Limb (tissue), 2 donors: ENCODE measurements at regions not wholly inside any gene's neighbourhood (a gene's known extent, or its start where the extent isn't known, plus 50 kb on each side); places are given as distances from the start of the nearest gene placed in this dataset.

Source experiments
- DNase-seq, 2 donors: peaks; one replicate each; pipeline ENCODE4 v3.0.0-alpha.2; 2016; ENCODE audit errors: extremely low spot score in 2 of 2

DNA sequence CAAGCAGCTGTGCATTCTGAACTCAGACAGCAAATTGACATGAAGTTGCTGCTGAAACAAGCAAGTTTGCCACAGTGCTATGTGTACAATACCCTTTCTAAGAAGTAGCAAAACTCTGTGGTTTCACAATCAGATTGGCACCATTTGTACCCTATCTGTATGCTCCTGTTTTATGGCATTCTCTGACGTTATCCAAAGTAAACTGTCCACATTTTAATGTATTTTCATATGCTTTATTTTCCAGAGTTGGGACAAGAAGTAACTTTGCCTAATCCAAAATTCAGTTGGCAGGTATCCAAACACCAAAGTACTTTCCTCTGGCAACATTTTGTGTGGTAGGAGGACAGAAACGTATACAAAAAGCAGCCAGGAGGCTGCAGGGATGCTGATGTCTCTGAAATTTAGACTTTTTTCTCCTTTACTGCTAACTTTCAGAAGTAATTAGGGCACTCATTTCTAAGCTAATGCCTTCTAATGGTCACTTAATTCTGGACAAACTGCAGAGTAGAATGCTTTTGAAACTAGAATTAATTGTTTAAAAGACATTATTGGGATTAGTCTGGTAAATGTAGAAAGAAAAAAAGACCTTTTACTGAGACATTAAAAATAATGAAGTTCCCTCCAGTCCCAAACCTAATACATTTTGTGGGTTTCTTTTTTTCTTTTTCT is 414.7 kb upstream of the NRP1 start:
- DNase-seq: peak in 1 of 2 donors; percentile 32

DNA sequence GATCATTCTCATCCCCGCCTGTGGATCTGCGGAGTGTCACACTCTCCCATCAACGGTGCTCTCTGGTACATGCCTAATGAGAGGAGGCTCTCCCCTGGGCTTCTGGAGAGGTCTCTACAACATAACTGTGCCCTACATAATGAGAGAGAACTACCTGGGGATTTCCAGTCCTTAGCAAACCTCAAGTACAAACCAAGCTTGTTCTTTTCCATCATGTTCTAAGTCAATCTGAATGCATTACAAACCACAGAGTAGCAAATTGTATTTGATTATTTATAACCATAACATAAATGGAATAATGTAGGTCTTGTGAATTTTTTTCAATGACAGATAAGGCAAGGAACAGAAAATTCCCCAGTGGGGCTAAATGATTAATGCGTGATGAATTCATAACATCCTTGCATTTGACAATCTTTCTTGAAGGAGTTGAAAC is 412.4 kb upstream of the NRP1 start:
- no peak for DNase-seq

DNA sequence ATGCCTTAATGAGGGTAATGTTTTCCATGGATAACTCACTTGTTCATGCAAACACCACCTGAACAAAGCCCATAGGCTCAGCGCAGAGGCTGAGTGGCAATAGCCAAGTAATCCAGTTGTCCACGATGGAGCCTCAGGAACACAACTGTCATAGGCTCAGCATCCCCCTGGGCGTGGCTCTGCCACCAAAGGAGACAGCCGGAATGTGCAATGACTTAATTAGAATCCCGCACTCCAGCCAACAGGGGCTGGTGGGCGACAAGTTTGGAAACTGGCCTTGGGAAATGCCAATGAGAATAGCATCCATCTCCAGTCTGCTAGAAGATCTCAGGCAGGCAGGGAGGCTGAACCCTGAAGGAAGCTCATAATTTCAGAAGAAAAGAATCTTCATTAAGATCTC is 411.7 kb upstream of the NRP1 start:
- DNase-seq: no peak

DNA sequence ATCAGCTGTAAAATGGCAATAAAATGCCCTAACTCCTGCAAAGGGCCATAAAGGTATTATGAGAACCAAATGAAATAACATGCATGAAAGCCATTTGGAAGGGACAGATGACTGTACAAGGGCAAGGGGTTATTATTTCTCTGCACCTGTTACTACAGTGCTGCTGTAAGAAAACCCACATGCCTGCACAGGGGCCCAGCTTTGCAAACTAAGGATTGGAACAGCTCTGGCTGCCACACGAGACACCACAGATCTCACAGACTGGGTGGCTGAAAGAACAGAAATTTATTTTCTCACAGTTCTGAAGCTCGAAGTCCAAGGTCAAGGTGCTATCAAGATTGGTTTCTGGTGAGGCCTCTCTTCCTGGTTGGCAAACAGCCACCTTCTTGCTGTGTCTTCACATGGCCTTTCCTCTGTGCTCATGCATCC is 409.0 kb upstream of the NRP1 start:
- DNase-seq: no peak

DNA sequence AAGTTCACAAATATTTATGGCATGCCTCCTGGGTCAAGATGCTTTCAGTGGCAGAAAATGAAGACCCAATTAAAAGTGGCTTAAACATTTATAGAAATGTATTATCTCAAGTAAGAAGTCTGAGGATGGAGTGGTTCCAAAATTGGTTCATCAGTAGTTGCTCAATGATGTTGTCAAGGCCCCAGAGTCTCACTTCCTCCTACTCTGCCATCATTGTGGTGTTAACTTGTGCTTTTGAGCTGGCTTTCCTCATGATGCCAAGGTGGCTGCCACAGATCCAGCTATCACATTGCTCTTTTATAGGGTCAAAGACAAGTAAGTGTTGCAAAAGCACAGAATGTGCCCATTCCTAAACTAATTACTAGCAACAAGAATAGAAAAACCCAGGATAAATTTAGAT is 404.6 kb upstream of the NRP1 start:
- DNase-seq: no peak

DNA sequence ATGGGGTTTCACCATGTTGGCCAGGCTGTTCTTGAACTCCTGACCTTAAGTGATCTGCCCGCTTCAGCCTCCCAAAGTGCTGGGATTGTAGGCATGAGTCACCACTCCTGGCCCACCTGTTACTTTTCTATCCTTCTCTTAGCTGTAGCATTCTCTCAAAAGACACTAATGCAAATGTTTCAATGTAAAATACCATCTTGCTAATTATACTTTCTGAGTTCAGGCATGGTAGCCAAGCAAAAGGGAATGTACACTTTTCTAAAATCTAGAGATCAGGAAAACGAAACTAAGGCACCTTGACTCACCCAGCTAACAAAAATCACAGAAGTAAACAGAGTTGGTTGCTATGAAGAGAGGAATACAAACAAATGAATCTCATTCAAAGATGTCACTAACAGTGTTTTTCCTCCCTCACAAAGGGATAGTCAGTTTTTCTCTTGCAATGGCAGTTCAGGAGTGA is 401.0 kb upstream of the NRP1 start:
- DNase-seq: no peak

DNA sequence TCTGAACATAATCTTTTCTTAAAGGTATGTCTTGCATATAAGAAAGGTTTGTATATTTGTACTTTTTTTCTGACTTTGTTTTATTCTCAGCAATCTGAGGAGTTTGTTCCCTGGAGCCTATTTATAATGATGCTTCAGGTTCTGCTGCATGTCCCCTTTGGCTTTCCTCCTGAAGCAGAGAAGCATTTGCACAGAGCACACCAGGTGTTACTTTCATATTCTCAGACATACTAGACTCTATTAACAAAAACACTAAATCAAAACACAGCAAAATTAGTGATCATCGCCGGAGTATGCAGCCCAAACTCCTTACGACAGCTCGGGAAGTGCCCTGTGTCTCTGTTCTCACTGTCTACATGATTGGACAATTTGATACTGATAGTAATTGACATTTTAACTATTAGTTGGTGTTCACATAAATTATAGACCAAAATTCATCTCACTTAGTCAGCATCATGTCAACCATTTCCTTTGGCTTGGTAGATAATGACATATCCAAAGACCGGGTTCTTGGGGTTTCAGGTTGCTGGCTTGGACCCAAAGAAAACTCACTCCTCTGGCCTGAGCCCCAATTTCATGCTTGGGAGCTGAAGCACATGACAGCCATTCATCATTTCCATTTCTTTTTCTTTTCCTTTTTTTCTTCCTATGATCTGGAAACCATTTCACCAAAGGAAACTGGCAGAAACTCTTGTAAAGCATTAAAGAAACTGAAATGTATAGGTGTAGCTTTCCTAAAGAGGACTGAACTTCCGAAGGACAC is 400.1 kb upstream of the NRP1 start:
- peak; percentile 47 to 58 for DNase-seq

DNA sequence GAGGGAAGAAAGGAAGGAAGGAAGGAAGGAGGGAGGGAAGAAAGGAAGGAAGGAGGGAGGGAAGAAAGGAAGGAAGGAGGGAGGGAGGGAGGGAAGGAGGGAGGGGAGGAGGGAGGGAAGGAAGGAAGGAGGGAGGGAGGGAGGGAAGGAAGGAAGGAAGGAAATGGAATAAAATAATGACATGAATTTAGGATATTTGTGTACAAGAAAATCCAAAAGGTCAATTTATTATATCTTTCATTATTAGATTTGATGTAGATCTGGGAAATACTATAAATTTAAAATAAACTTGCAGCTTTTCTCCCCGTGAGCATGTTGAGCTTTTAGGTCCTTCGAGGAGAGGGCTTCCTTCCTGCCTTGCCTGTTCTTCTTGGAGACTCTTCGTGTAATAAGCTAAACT is 398.6 kb upstream of the NRP1 start:
- no peak for DNase-seq

DNA sequence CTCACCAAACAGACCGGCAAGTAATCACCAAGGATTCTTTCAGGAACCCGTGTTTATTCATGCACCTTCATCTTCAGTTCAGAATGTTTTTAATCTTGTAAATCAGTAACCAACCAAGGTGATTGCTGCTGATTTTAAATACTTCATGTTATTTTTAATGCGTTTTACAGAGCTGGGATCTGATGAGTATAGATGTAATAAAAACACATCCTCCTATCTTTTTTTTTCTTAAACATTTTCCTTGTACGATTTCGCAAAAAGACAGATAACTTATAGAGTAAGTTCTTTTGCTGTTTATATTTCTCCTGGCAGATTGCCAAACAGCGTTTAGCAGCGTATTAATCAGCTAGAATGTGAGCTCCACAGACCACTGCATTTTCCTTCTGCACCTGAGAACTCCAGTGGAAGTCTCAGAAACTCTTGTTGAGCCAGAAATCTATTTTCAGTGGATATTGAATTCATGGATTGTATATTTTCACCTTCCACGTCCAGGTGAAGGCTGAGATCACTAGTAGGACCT is 397.8 kb upstream of the NRP1 start:
- DNase-seq: peak in 1 of 2 donors; percentile 46

DNA sequence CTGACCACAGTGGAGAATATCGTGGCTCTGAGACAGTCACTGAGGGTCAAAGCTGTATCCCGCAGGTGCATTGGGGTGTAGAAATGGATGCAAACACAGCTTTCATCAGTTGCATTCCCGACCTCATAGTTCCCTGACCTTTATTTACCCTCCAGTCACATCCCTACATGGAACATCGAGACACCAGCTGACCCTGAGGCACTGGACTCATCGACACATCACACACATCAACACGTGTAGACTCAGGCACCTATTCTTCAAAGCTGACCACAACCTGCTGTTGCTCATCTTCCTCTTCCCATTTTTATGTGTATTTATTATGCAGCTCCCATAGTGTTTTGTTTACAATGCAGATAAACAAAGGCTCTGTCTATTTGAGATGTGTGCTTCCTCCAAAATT is 396.9 kb upstream of the NRP1 start:
- DNase-seq: no peak

DNA sequence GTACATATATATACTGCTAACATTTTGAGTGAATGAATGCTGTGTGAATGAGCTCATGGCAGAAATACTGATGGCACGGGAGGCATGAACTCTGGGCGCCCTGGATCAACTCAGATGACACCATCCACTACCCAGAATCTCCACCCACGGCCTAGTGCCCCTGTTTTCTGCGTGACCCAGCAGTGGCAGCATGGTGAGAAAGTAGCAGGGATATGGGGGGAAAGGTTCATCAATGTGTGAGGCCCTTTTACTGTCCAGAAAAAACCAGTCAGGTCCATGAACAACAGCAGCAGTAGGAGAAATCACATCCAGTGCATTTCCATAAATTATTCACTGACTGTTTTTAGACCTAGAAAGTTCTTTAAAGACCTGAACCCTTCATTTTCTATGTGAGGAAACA is 391.0 kb upstream of the NRP1 start:
- no peak for DNase-seq

DNA sequence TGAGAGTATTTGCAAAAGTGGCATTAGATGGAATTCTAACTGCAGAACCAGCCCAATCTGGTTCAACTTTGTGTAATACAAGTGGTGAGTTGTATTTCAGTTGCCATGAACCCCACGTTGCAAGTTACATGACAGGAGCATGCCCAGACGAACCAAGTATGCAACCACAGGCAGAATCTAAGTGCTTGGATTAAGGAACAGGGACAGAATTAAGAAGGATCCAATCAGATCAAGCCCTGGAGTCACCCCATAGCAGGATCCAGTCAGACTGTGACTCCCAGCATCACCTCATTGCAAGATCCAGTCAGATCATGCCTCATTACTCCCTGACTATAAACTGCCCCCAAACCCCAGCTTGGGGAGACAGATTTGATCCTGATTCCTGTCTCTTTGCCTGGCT is 388.7 kb upstream of the NRP1 start:
- no peak for DNase-seq

DNA sequence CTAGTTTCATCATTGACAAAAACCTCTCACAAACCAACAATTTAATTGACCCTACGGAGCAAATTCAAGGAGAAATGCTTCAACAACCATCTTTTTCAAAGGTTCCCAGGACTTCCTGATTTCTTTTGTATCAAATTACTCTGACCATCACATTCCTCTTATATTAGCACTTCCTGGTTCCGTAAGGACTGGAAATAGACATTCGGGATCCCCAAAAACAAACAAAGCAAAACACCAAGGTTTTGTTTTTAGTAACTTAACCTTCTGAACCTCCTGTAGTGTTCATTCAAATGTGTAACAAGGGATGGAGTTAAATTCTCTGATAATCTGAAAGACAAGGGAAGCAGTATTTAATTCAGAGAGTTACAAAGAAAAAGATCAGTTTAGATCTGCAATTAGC is 387.6 kb upstream of the NRP1 start:
- no peak for DNase-seq

DNA sequence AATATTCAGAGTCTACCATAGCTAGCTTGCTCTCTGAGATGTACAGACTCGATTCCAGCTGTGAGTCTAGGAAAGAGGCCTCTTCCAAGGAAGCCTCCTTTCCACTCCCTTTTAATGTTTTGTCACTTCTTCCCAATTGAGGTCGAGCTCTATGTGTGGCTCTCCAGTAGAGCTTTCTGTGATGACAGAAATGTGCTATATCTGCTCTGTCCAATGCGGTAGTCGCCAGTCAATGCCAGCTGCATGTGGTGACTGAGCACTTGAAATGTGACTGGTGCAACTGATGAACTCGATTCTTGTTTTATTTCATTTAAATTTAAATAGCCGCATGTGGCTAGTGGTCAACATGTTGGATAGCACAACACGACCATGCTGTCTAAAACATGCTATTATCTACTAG is 387.0 kb upstream of the NRP1 start:
- DNase-seq: no peak

DNA sequence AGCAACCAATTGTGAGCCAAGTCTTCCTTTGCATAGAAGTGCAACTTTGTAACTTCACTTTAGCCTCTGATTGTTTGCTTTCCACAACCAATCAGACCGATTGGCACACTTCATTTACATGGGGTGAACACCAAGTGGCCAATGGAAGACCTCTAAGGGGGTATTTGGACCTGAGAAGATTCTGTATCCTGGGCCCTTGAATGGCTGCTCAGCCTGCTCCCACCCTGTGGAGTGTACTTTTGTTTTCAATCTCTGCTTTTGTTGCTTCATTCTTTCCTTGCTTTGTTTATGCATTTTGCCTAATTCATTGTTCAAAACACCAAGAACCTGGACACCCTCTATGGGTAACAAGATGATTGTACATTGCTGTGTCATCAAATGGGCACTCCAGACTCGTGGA is 385.7 kb upstream of the NRP1 start:
- DNase-seq: no peak

DNA sequence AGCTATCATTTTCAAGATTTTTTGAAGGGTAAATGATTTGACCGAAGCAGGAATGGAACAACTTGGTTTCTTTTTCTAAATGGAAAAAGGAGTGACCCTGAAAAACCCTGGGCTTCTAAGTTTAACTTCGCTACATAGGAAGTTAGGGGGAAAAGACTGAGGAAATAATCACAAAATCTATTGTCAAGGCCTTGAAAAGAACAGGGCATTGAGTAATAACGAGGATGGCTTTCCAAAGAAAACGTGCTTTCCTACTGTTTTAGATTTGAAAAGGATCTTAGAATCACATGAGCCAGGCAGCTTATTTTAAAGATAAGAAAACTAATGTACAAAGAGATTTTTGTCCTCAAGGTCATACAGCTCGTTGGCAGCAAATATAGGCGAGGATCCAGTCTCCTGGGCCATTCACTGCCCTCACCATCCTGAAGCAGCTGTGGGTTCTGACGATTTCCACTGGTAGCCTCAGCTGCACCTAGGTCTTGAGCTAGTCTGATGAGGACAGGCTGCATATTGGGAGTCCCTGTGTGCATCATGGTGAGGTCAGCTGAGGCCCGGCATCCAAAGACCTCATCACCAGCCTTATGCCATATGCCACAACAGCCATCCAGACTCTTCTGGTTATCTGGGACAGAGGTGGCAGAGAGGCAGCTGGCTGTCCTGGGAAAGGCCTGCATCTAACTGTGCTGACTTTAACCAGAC is 384.7 kb upstream of the NRP1 start:
- DNase-seq: no peak

DNA sequence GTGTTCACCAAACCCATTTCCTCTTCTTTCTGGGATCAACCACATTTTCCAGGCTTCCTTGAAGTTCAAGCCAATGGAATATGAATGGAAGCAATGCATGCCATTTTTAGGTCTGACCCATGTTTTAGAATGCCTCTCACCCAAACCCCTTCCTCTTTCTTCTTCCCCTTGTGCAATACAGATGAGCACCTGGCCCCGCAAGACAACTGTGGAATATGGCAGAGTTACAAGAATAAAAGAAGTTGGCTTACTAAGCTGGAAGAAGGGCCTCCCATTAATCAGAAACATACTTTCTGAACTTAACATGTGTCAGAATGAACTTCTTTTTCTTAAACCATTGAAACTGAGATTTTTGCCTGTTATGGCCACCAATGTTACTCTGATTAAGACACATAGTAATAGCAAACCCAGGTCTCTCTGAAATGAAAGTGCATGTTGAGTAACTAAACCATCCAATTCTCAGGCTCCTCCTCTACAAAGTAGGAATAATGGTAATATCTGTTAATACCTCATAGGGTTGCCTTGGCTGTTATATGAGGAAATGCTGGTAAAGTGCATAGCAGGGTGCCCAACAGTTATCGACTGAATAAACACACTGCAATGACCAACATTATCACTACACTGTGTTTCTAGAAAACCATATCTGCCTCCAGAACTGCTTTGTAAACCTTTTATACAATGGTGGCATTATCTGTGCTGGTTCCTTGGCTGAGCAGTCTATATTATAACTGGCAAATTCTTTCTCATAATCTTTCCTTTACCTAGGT is 382.2 kb upstream of the NRP1 start:
- DNase-seq: no peak

DNA sequence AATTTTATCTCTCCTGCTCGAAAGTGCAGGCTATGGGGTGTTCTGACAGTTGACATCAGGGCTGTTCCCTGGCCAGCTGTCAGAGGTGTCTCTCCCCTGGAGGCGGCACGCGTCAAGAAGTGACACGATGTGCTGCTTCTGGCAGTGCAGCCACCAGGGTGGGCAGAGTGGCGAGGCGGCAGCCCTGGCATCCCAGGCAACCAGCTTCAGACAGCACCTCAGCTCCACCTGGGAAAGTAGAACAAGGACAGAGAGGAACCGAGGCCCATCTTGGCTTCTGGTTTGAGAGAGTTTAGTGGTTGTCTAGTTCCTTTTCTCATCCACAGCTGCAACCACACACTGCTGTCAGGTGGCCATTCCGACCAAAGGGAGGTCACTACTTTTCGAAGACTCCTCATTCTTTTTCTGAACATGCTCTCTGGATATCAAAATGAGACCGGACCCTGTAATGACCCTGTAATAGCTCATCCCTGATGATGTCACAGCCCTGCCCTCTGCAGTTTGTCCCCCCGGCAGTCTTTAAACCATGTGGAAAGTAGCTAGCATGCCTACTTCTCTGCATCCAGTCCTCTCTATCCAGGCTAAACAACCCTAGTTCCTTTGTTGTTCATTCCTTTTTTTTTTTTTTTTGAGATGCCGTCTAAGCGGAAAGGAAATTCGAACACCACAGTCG is 381.0 kb upstream of the NRP1 start:
- DNase-seq: no peak

DNA sequence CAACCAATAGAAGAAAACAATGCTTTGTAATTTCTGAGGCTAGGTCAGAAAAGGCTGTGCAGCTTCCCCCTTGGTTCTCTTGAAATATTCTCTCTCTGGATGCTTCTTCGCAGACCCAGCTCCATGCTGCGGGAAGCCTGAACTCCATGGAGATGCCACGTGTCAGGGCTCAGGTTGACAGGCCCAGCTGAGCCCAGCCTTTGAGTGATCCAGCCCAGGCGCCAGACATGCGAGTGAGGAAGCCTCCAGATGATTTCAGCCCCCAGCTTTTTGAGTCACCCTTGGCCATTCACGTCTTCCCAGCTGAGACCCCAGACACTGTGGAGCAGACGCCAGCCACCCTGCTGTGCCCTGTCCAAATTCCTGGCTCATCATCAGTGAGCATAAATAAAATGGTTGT is 378.4 kb upstream of the NRP1 start:
- no peak for DNase-seq

DNA sequence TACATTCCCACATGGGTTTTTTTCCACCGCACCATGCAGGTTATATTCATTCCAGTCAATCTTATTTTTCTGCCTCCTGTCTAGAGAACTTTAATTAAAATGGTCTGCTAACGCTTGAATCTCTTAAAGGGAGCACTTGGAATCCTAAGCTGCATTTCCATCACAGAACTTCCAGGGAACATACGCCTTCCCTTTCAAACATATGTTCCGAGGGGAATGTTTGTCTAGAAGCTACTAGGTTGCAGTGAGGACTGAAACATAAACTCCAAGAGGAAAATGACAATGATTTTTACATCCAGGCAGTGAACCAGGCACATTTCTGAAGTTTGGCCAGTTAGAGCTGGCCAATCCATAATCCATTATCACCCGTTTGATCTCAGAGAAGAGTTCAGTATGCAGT is 375.5 kb upstream of the NRP1 start:
- DNase-seq: no peak
